Pancreas (tissue), 10 donors: ENCODE measurements at regions not wholly inside any gene's neighbourhood (a gene's known extent, or its start where the extent isn't known, plus 50 kb on each side); places are given as distances from the start of the nearest gene placed in this dataset.
"Not testable (repeated sequence)": the region's sequence is repeated elsewhere in the genome, so short reads cannot be mapped to it uniquely, and the experiment has no call there.

ENCODE experiments used
- ATAC-seq, 4 donors: fragments of 200-7000 bp; cut with Tn5 transposase; one replicate each; pipeline versions ENCODE4 v1.8.0 to v1.9.1; 2020; ENCODE audit warnings: mild to moderate bottlenecking in 4 of 4, moderate library complexity in 4 of 4
- DNase-seq, 6 donors: peaks; one replicate each; pipeline ENCODE4 v3.0.0-alpha.2; 2020
- FAIRE-seq: peaks from 2 replicates; lab custom pipeline; 2012; peaks lifted over from hg19 to GRCh38; lab: Jason Lieb, UNC
- H3K27ac ChIP-seq, 4 donors: fragments of 200-600 bp; sonication (generic); 1 replicate in 3 of 4; 2 replicates in 1 of 4; pipeline versions ENCODE4 v1.5.0 to v1.8.0; 2020
- H3K27me3 ChIP-seq, 4 donors: fragments of 200-600 bp; one replicate each; pipeline ENCODE4 v1.8.0; 2021
- H3K36me3 ChIP-seq, 3 donors: fragments of 200-600 bp; sonication (generic) in 1 of 3; one replicate each; pipeline versions ENCODE4 v1.5.0 to v1.8.0; 2020 to 2021
- H3K4me1 ChIP-seq, 3 donors: fragments of 200-600 bp; one replicate each; pipeline ENCODE4 v1.8.0; 2021
- H3K4me3 ChIP-seq, 4 donors: fragments of 200-600 bp; sonication (generic) in 2 of 4; one replicate each; pipeline versions ENCODE4 v1.5.0 to v1.8.0; 2020 to 2021
- H3K9me3 ChIP-seq, 4 donors: fragments of 200-600 bp; one replicate each; pipeline ENCODE4 v1.8.0; 2021
- WGBS, 2 donors: extraction: QIAGEN DNeasy Blood & Tissue Kit; methylation state at CpG; one replicate each; pipeline ENCODE4 v1.1.7; 2013; 5-methylcytosine and 5-hydroxymethylcytosine counted together
- intact Hi-C, 3 donors: fragments of 100-400 bp; cut with DNase I; formaldehyde crosslinking; loops; one replicate each; pipeline versions ENCODE4 v1.11.1 to v1.14.2; 2022
- TF ChIP-seq, protein P1 (sequence below), 4 donors: fragments of 200-600 bp; sonication (generic) in 3 of 4; IDR thresholded peaks; one replicate each; pipeline versions ENCODE4 v1.5.0 to v1.8.0; 2021; ENCODE audit warnings: antibody characterized with exemption in 4 of 4
- donor health status: healthy with polysubstance abuse.
- donor health status: DM: no; HTN: no; CAD: no; lungs with moderate emphysema.
- donor health status: DM: no; HTN: no; CAD: no.
- donor health status: control.
- donor health status: control.
- donor health status: Bipolar disorder and iron deficiency.
- donor health status: DM: yes; HTN: yes; CAD: no.
- donor health status: DM: no; HTN: no; CAD: no.
- donor health status: DM: no; HTN: no; CAD: no.
- donor health status: DM: yes; HTN: yes; CAD: no.

GRCh38 chr2:161488879-161489278 lies 72.8 kb downstream of the TBR1 start:
- 36 to 47% methylated on average over 1 of the region's 1 CpG for whole genome bisulfite sequencing, 2 donors
- Histone ChIP-seq H3K9me3 (no peaks in the 10 kb centered on the region), H3K4me1 (no peaks in the 10 kb centered on the region), H3K36me3 (no peaks in the 10 kb centered on the region), H3K27me3 (no peaks in the 10 kb centered on the region), H3K4me3 (no peak overlapping the region), H3K27ac (no peak overlapping the region)
- no peak for DNase-seq
- intact Hi-C loops: no loop called here
- TF ChIP-seq, protein P1, sequence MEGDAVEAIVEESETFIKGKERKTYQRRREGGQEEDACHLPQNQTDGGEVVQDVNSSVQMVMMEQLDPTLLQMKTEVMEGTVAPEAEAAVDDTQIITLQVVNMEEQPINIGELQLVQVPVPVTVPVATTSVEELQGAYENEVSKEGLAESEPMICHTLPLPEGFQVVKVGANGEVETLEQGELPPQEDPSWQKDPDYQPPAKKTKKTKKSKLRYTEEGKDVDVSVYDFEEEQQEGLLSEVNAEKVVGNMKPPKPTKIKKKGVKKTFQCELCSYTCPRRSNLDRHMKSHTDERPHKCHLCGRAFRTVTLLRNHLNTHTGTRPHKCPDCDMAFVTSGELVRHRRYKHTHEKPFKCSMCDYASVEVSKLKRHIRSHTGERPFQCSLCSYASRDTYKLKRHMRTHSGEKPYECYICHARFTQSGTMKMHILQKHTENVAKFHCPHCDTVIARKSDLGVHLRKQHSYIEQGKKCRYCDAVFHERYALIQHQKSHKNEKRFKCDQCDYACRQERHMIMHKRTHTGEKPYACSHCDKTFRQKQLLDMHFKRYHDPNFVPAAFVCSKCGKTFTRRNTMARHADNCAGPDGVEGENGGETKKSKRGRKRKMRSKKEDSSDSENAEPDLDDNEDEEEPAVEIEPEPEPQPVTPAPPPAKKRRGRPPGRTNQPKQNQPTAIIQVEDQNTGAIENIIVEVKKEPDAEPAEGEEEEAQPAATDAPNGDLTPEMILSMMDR (IDR thresholded peaks at IDR 0.05): no peak
- no peak for FAIRE-seq
- no peak for ATAC-seq

DNA sequence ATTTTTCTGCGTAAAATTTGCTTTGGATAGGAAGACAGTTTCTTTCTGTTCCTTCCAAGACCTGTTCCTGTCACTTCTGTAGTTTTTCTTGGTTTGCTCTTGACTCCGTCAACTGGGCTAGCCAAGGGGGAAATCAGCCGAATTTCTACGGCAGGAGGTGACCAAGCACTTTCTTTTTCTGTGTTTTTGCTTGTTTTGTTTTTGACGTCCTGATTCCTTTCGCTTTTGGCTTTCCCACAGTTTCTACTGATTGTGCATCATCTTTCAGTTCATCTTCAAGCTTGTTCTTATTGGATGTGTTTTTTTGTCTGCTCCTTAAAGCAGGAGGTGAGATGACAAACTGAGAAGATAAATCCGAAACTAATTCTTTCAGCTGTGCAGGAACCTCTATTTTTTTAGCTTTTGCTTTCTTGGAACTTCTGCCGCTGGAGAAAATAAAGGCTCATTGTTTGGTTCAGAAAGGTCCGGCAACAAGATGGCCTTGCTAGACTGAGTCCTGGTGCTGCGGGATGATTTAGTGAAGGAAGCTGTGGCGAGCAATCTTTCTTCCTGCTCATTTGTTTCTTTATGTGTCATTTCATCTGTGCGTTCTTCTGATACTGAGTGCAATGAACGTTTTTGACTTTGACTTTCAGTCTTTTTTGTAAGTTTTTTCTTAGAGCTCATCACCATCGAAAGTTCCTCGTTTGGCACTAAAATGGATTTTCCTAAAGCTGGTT lies 85.0 kb downstream of the TBR1 start:
- FAIRE-seq, H3K4me3 ChIP-seq, ATAC-seq, DNase-seq, H3K36me3 ChIP-seq, H3K4me1 ChIP-seq, H3K27ac ChIP-seq, intact Hi-C loops, H3K9me3 ChIP-seq, H3K27me3 ChIP-seq: not testable (repeated sequence)
- 53 to 55% methylated on average over 14 to 15 of the region's 15 CpGs for WGBS, 2 donors

- 60 to 65% methylated on average over 4 to 5 of the region's 6 CpGs for WGBS, 2 donors
- intact Hi-C loops, H3K9me3 ChIP-seq, H3K27me3 ChIP-seq, H3K4me3 ChIP-seq, FAIRE-seq, H3K27ac ChIP-seq, DNase-seq, H3K4me1 ChIP-seq, ATAC-seq, H3K36me3 ChIP-seq: not testable (repeated sequence)
Measured at GRCh38 chr2:161502279-161502678, 86.2 kb downstream of the TBR1 start.

GRCh38 chr2:161504628-161505289 lies 88.7 kb downstream of the TBR1 start:
- H3K9me3 ChIP-seq, H3K36me3 ChIP-seq, H3K27me3 ChIP-seq, FAIRE-seq, H3K4me1 ChIP-seq, DNase-seq, ATAC-seq, H3K27ac ChIP-seq, intact Hi-C loops, H3K4me3 ChIP-seq: not testable (repeated sequence)
- WGBS, 2 donors: 66 to 69% methylated on average over 9 of the region's 9 CpGs

- H3K27me3 ChIP-seq, H3K36me3 ChIP-seq, H3K9me3 ChIP-seq, ATAC-seq, H3K4me1 ChIP-seq, intact Hi-C loops, H3K27ac ChIP-seq, DNase-seq, FAIRE-seq, H3K4me3 ChIP-seq: not testable (repeated sequence)
- 65 to 73% methylated on average over 7 of the region's 7 CpGs for WGBS, 2 donors
Measured at GRCh38 chr2:161505466-161505865, 89.4 kb downstream of the TBR1 start.

DNA sequence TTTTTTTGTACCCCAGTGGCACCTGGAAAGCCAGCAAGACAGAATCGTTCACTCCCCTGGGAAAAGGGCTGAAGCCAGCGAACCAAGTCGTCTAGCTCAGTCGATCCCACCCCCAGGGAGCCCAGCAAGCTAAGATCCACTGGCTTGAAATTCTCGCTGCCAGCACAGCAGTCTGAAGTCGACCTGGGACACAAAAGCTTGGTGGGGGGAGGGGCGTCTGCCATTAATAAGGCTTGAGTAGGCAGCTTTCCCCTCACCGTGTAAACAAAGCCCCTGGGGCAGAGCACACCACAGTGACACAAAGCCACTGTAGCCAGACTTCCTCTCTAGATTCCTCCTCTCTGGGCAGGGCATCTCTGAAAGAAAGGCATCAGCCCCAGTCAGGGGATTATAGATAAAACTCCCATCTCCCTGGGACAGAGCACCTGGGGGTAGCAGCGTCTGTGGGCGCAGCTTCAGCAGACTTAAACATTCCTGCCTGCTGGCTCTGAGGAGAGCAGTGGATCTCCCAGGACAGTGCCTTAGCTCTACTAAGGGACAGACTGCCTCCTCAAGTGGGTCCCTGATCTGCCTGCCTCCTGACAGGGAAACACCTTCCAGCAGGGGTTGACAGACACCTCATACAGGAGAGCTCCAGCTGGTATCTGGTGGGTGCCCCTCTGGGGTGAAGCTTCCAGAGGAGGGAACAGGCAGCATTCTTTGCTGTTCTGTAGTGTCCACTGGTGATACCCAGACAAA lies 97.4 kb downstream of the TBR1 start:
- H3K4me3 ChIP-seq, ATAC-seq, H3K27me3 ChIP-seq, FAIRE-seq, H3K27ac ChIP-seq, H3K36me3 ChIP-seq, H3K9me3 ChIP-seq, intact Hi-C loops, H3K4me1 ChIP-seq: not testable (repeated sequence)
- 36 to 48% methylated on average over 10 of the region's 10 CpGs for WGBS, 2 donors
- DNase-seq: peak in 1 of 6 donors; percentile 3

- FAIRE-seq (no peak), ATAC-seq (no peak), DNase-seq (no peak)
- TF ChIP-seq, protein P1 (IDR thresholded peaks at IDR 0.05): no peak
- no peak overlapping the region for H3K27ac ChIP-seq
- no peak overlapping the region for H3K4me3 ChIP-seq
- H3K36me3 ChIP-seq: no peaks in the 10 kb centered on the region
- no peaks in the 10 kb centered on the region for H3K27me3 ChIP-seq
- no peaks in the 10 kb centered on the region for H3K9me3 ChIP-seq
- no peaks in the 10 kb centered on the region for H3K4me1 ChIP-seq
- intact Hi-C loops: no loop called here
Measured at GRCh38 chr2:161522796-161523195, 101.4 kb upstream of the SLC4A10 start.
